GM21737 (cell line): ENCODE measurements at regions not wholly inside any gene's neighbourhood (a gene's known extent, or its start where the extent isn't known, plus 50 kb on each side); places are given as distances from the start of the nearest gene placed in this dataset.

ENCODE experiments used
- ATAC-seq: cut with Tn5 transposase; IDR thresholded peaks from one replicate; pipeline ENCODE4 v1.9.1; 2021; ENCODE audit warnings: mild to moderate bottlenecking, moderate library complexity; ENCODE audit not compliant: unreplicated experiment

- ATAC-seq: no peak
Observed at GRCh38 chr15:70556779-70557178, 206.6 kb downstream of the UACA start.

GRCh38 chr15:70556151-70556741 is 207.1 kb downstream of the UACA start:
- no peak for ATAC-seq

- no peak for ATAC-seq
Observed at GRCh38 chr15:70555713-70556112, 207.6 kb downstream of the UACA start.

GRCh38 chr15:70547846-70548487 is 215.4 kb downstream of the UACA start:
- no peak for ATAC-seq

GRCh38 chr15:70545526-70545925 is 217.8 kb downstream of the UACA start:
- no peak for ATAC-seq

GRCh38 chr15:70541511-70541910 is 221.8 kb downstream of the UACA start:
- no peak for ATAC-seq

- ATAC-seq: no peak
Observed at GRCh38 chr15:70539912-70540530, 223.3 kb downstream of the UACA start.

- ATAC-seq: no peak
Observed at GRCh38 chr15:70539409-70539808, 223.9 kb downstream of the UACA start.

GRCh38 chr15:70538278-70538677 is 225.1 kb downstream of the UACA start:
- no peak for ATAC-seq

GRCh38 chr15:70535955-70536338 is 227.4 kb downstream of the UACA start:
- ATAC-seq: no peak

- ATAC-seq: no peak
Observed at GRCh38 chr15:70535071-70535954, 228.0 kb downstream of the UACA start.

GRCh38 chr15:70533931-70534742 is 229.2 kb downstream of the UACA start:
- ATAC-seq: no peak

- no peak for ATAC-seq
Observed at GRCh38 chr15:70532531-70533186, 230.7 kb downstream of the UACA start.

- no peak for ATAC-seq
Observed at GRCh38 chr15:70531576-70531975, 231.8 kb downstream of the UACA start.

- no peak for ATAC-seq
Observed at GRCh38 chr15:70530906-70531305, 232.5 kb downstream of the UACA start.

- ATAC-seq: no peak
Observed at GRCh38 chr15:70530503-70530902, 232.9 kb downstream of the UACA start.

- no peak for ATAC-seq
Observed at GRCh38 chr15:70530017-70530499, 233.3 kb downstream of the UACA start.

- ATAC-seq: no peak
Observed at GRCh38 chr15:70528816-70529215, 234.5 kb downstream of the UACA start.

- ATAC-seq: peak; percentile 73
Observed at GRCh38 chr15:70528270-70528706, 235.1 kb downstream of the UACA start.

GRCh38 chr15:70526974-70527325 is 236.4 kb downstream of the UACA start:
- ATAC-seq: no peak
